Fibroblast of pulmonary artery (primary cell): ENCODE measurements at regions not wholly inside any gene's neighbourhood (a gene's known extent, or its start where the extent isn't known, plus 50 kb on each side); places are given as distances from the start of the nearest gene placed in this dataset.

Experiments
- DNase-seq: peaks from one replicate; pipeline ENCODE4 v3.0.0-alpha.2; 2010; ENCODE audit warnings: low read depth
- H3K4me3 ChIP-seq: replicated peaks from 2 replicates; pipeline ENCODE4 v1.5.1; 2011; ENCODE audit warnings: low read depth, mild to moderate bottlenecking, control low read depth, low read length, moderate library complexity
- CTCF ChIP-seq: IDR thresholded peaks from 2 replicates; pipeline ENCODE4 v1.5.1; 2011; ENCODE audit warnings: mild to moderate bottlenecking, control low read depth, low read length, inconsistent platforms; ENCODE audit errors: missing control alignments

- H3K4me3 ChIP-seq = no peak overlapping the region
- no peak for DNase-seq
- TF ChIP-seq CTCF = no peak
Observed at GRCh38 chr13:66138172-66138811, 1091.8 kb downstream of the PCDH9 start.

- no peak for DNase-seq
- H3K4me3 ChIP-seq = no peak overlapping the region
- no peak for TF ChIP-seq CTCF
Observed at GRCh38 chr13:66137384-66137783, 1092.8 kb downstream of the PCDH9 start.

GRCh38 chr13:66128692-66129269 is 1101.4 kb downstream of the PCDH9 start:
- no peak for DNase-seq
- H3K4me3 ChIP-seq = no peak overlapping the region
- no peak for TF ChIP-seq CTCF

- no peak for TF ChIP-seq CTCF
- no peak for DNase-seq
- no peak overlapping the region for H3K4me3 ChIP-seq
Observed at GRCh38 chr13:66128201-66128600, 1101.9 kb downstream of the PCDH9 start.

- H3K4me3 ChIP-seq = no peak overlapping the region
- no peak for TF ChIP-seq CTCF
- DNase-seq = no peak
Observed at GRCh38 chr13:66117563-66117962, 1112.6 kb downstream of the PCDH9 start.

- no peak overlapping the region for H3K4me3 ChIP-seq
- DNase-seq = no peak
- no peak for TF ChIP-seq CTCF
Observed at GRCh38 chr13:66113882-66114526, 1116.1 kb downstream of the PCDH9 start.
